Stomach (tissue), 4 donors: ENCODE measurements at regions not wholly inside any gene's neighbourhood (a gene's known extent, or its start where the extent isn't known, plus 50 kb on each side); places are given as distances from the start of the nearest gene placed in this dataset.

Experiments used
- CTCF ChIP-seq, 7 experiments: fragments of 450-650 bp in 4 of 7; fragments of 200-600 bp in 3 of 7; sonication (generic) in 3 of 7; IDR thresholded peaks; one replicate each; pipeline ENCODE4 v1.5.1; 2016 to 2019; ENCODE audit warnings: antibody characterized with exemption in 7 of 7, control low read depth in 2 of 7, mild to moderate bottlenecking in 1 of 7
- EP300 ChIP-seq: sonication (generic); formaldehyde crosslinking; IDR thresholded peaks from one replicate; pipeline ENCODE4 v1.6.1; 2017; ENCODE audit warnings: antibody characterized with exemption
- POLR2A ChIP-seq, 4 donors: fragments of 450-650 bp; IDR thresholded peaks; one replicate each; pipeline ENCODE4 v1.6.1; 2016; ENCODE audit warnings: antibody characterized with exemption in 4 of 4, control low read depth in 2 of 4, mild to moderate bottlenecking in 1 of 4, moderate library complexity in 1 of 4

- TF ChIP-seq CTCF (IDR thresholded peaks at IDR 0.05) (no peak), POLR2A (IDR thresholded peaks at IDR 0.05) (no peak), EP300 (no peak)
These were observed 337.5 kb downstream of the NPIPA8 start for GRCh38 chr16:17998996-17999395.
